Mesenchymal stem cell (in vitro differentiated cells and primary cell): ENCODE measurements at regions not wholly inside any gene's neighbourhood (a gene's known extent, or its start where the extent isn't known, plus 50 kb on each side); places are given as distances from the start of the nearest gene placed in this dataset.
"Not testable (repeated sequence)": the region's sequence is repeated elsewhere in the genome, so short reads cannot be mapped to it uniquely, and the experiment has no call there.

ENCODE experiments used
- DNase-seq: peaks from one replicate; pipeline ENCODE4 v3.0.0-alpha.2; 2013
- H2AFZ ChIP-seq: one replicate; pipeline ENCODE4 v1.6.1; 2013; ENCODE audit warnings: low read depth, mild to moderate bottlenecking, control low read depth, inconsistent platforms, low read length, moderate library complexity
- H2AK5ac ChIP-seq: 2 replicates; pipeline ENCODE4 v1.6.1; 2013; ENCODE audit warnings: low read length, moderate library complexity, mild to moderate bottlenecking, inconsistent platforms; ENCODE audit not compliant: severe bottlenecking
- H2BK120ac ChIP-seq: one replicate; pipeline ENCODE4 v1.6.1; 2013; ENCODE audit warnings: low read depth, mild to moderate bottlenecking, inconsistent platforms, low read length, moderate library complexity
- H2BK12ac ChIP-seq, 2 experiments: one replicate each; pipeline ENCODE4 v1.6.1; 2013; ENCODE audit warnings: inconsistent platforms in 2 of 2, low read length in 2 of 2, mild to moderate bottlenecking in 2 of 2, moderate library complexity in 2 of 2, control low read depth in 1 of 2
- H2BK15ac ChIP-seq: one replicate; pipeline ENCODE4 v1.6.1; 2013; ENCODE audit warnings: mild to moderate bottlenecking, low read depth, inconsistent platforms; ENCODE audit not compliant: poor library complexity, severe bottlenecking
- H2BK5ac ChIP-seq: 2 replicates; pipeline ENCODE4 v1.6.1; 2013; ENCODE audit warnings: low read depth, mild to moderate bottlenecking, low read length, control low read depth, inconsistent platforms; ENCODE audit not compliant: poor library complexity, severe bottlenecking
- H3K14ac ChIP-seq, 2 experiments: one replicate each; pipeline ENCODE4 v1.6.1; 2013; ENCODE audit warnings: inconsistent platforms in 2 of 2, low read length in 2 of 2, control low read depth in 1 of 2, mild to moderate bottlenecking in 1 of 2, moderate library complexity in 1 of 2
- H3K18ac ChIP-seq, 2 experiments: one replicate each; pipeline ENCODE4 v1.6.1; 2013; ENCODE audit warnings: inconsistent platforms in 2 of 2, low read length in 2 of 2, control low read depth in 1 of 2, low read depth in 1 of 2, mild to moderate bottlenecking in 1 of 2
- H3K23ac ChIP-seq, 2 experiments: one replicate each; pipeline ENCODE4 v1.6.1; 2013; ENCODE audit warnings: inconsistent platforms in 2 of 2, low read length in 2 of 2, mild to moderate bottlenecking in 2 of 2, moderate library complexity in 2 of 2, control low read depth in 1 of 2
- H3K27ac ChIP-seq: 2 replicates; pipeline ENCODE4 v1.5.1; 2013; ENCODE audit warnings: mild to moderate bottlenecking, moderate library complexity, low read length, control low read depth, inconsistent platforms; ENCODE audit not compliant: poor library complexity, severe bottlenecking
- H3K27me3 ChIP-seq, 2 experiments: 2 replicates each; pipeline versions ENCODE4 v1.6.1 to v1.7.0; 2013; ENCODE audit warnings: low read length in 2 of 2, mild to moderate bottlenecking in 2 of 2, moderate library complexity in 2 of 2, control low read depth in 1 of 2, inconsistent platforms in 1 of 2; ENCODE audit not compliant: control insufficient read depth in 1 of 2, insufficient read depth in 1 of 2
- H3K36me3 ChIP-seq, 2 experiments: 2 replicates each; pipeline versions ENCODE4 v1.6.1 to v1.7.0; 2013; ENCODE audit warnings: low read length in 2 of 2, control low read depth in 1 of 2, inconsistent platforms in 1 of 2, low read depth in 1 of 2, mild to moderate bottlenecking in 1 of 2; ENCODE audit not compliant: insufficient read depth in 2 of 2, control insufficient read depth in 1 of 2
- H3K4ac ChIP-seq, 2 experiments: one replicate each; pipeline ENCODE4 v1.6.1; 2013; ENCODE audit warnings: inconsistent platforms in 2 of 2, low read length in 2 of 2, mild to moderate bottlenecking in 2 of 2, moderate library complexity in 2 of 2, control low read depth in 1 of 2, low read depth in 1 of 2
- H3K4me1 ChIP-seq: 2 replicates; pipeline ENCODE4 v1.6.1; 2013; ENCODE audit warnings: low read depth, low read length, control low read depth; ENCODE audit not compliant: control insufficient read depth, insufficient read depth
- H3K4me2 ChIP-seq: 2 replicates; pipeline ENCODE4 v1.6.1; 2013; ENCODE audit warnings: low read length, mild to moderate bottlenecking, inconsistent platforms; ENCODE audit not compliant: poor library complexity, severe bottlenecking
- H3K4me3 ChIP-seq, 2 experiments: 2 replicates each; pipeline versions ENCODE4 v1.5.1 to v1.7.0; 2013; ENCODE audit warnings: low read length in 2 of 2, mild to moderate bottlenecking in 2 of 2, control low read depth in 1 of 2, low read depth in 1 of 2; ENCODE audit not compliant: insufficient read depth in 1 of 2
- H3K79me1 ChIP-seq: replicated peaks from 2 replicates; pipeline ENCODE4 v1.6.1; 2013; ENCODE audit warnings: mild to moderate bottlenecking, control low read depth, low read length, inconsistent platforms; ENCODE audit not compliant: poor library complexity, severe bottlenecking
- H3K9ac ChIP-seq: 2 replicates; pipeline ENCODE4 v1.7.0; 2013; ENCODE audit warnings: mild to moderate bottlenecking, low read length, moderate library complexity
- H3K9me3 ChIP-seq: 2 replicates; pipeline ENCODE4 v1.7.0; 2013; ENCODE audit warnings: mild to moderate bottlenecking, low read length; ENCODE audit not compliant: control insufficient read depth
- H4K8ac ChIP-seq: one replicate; pipeline ENCODE4 v1.6.1; 2013; ENCODE audit warnings: inconsistent platforms, mild to moderate bottlenecking, low read length, moderate library complexity
- H4K91ac ChIP-seq: one replicate; pipeline ENCODE4 v1.6.1; 2013; ENCODE audit warnings: mild to moderate bottlenecking, low read length, inconsistent platforms
- WGBS: methylation state at CpG from one replicate; pipeline ENCODE4 v1.1.7; 2013; ENCODE audit warnings: mixed read lengths; 5-methylcytosine and 5-hydroxymethylcytosine counted together

GRCh38 chr12:114800566-114800965 is 116.6 kb upstream of the TBX3 start:
- H2AFZ ChIP-seq, H2BK15ac ChIP-seq, H3K36me3 ChIP-seq, H3K14ac ChIP-seq, H2BK5ac ChIP-seq, H4K91ac ChIP-seq, H3K4me2 ChIP-seq, H3K9ac ChIP-seq, H4K8ac ChIP-seq, H3K79me1 ChIP-seq, H2AK5ac ChIP-seq, H3K27ac ChIP-seq, H3K27me3 ChIP-seq, H3K4me3 ChIP-seq, H3K4ac ChIP-seq, H3K9me3 ChIP-seq, H2BK12ac ChIP-seq, H3K23ac ChIP-seq, H2BK120ac ChIP-seq, H3K4me1 ChIP-seq: not testable (repeated sequence)
- WGBS, result 62% methylated on average over 6 of the region's 8 CpGs
- DNase-seq, result peak; percentile 57
- peak overlapping the region in 1 of 2 experiments; percentile 63 for H3K18ac ChIP-seq

GRCh38 chr12:114799574-114800487 is 115.9 kb upstream of the TBX3 start:
- H3K4ac ChIP-seq, result no peak overlapping the region
- H3K27ac ChIP-seq, result no peak overlapping the region
- H2BK12ac ChIP-seq, result peak overlapping the region; percentile 31 to 91
- H3K79me1 ChIP-seq, result no peaks in the 10 kb centered on the region
- no peak overlapping the region for H2BK5ac ChIP-seq
- H2AFZ ChIP-seq, result no peak overlapping the region
- WGBS, result 68% methylated on average over 15 of the region's 16 CpGs
- no peak overlapping the region for H3K4me3 ChIP-seq
- peak overlapping the region; percentile 1 for H2BK120ac ChIP-seq
- H3K9me3 ChIP-seq, result no peaks in the 10 kb centered on the region
- no peak overlapping the region for H2BK15ac ChIP-seq
- DNase-seq, result peak; percentile 51
- H2AK5ac ChIP-seq, result no peak overlapping the region
- no peaks in the 10 kb centered on the region for H3K36me3 ChIP-seq
- no peak overlapping the region for H3K14ac ChIP-seq
- H3K4me2 ChIP-seq, result no peak overlapping the region
- H3K27me3 ChIP-seq, result no peaks in the 10 kb centered on the region
- H3K23ac ChIP-seq, result no peak overlapping the region
- H3K18ac ChIP-seq, result peak overlapping the region; percentile 26 to 63
- H3K4me1 ChIP-seq, result no peaks in the 10 kb centered on the region
- H3K9ac ChIP-seq, result no peak overlapping the region
- peak overlapping the region; percentile 36 for H4K91ac ChIP-seq
- peak overlapping the region; percentile 29 for H4K8ac ChIP-seq

- 83% methylated on average over 8 of the region's 8 CpGs for WGBS
- no peak overlapping the region for H2BK15ac ChIP-seq
- H3K27me3 ChIP-seq, result no peaks in the 10 kb centered on the region
Observed at GRCh38 chr12:114794049-114794558, 110.1 kb upstream of the TBX3 start.

DNA sequence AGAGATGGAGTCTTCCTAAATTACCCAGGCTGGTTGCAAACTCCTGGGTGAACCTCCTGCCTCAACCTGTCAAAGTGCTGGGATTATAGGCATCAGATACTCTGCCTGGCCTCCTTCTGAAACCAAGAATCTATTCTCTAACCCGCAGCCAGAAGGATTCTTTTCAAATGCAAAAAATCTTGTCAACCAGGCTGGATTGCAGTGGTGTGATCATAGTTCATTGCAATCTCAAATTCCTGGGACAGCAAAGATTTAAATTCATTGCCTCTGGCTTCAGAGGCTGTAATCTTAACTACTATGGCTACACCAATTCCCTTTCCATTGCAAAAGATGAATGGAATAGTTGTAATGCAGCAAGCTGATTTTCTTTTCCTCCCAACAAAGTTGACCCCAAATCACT is 106.3 kb upstream of the TBX3 start:
- no peak overlapping the region for H2BK12ac ChIP-seq
- no peak overlapping the region for H3K9ac ChIP-seq
- H2AK5ac ChIP-seq, result no peak overlapping the region
- no peak overlapping the region for H3K4me2 ChIP-seq
- H3K18ac ChIP-seq, result no peak overlapping the region
- no peak for DNase-seq
- H4K8ac ChIP-seq, result no peak overlapping the region
- H2BK120ac ChIP-seq, result no peak overlapping the region
- no peak overlapping the region for H2BK15ac ChIP-seq
- H3K9me3 ChIP-seq, result no peaks in the 10 kb centered on the region
- H3K4me1 ChIP-seq, result no peaks in the 10 kb centered on the region
- WGBS, result no CpG with 5 or more reads among the region's 1 CpG
- no peak overlapping the region for H3K27ac ChIP-seq
- H3K36me3 ChIP-seq, result no peaks in the 10 kb centered on the region
- no peak overlapping the region for H3K4me3 ChIP-seq
- H3K23ac ChIP-seq, result no peak overlapping the region
- no peaks in the 10 kb centered on the region for H3K27me3 ChIP-seq
- H4K91ac ChIP-seq, result no peak overlapping the region
- no peak overlapping the region for H2BK5ac ChIP-seq
- H3K14ac ChIP-seq, result no peak overlapping the region
- no peaks in the 10 kb centered on the region for H3K79me1 ChIP-seq
- no peak overlapping the region for H2AFZ ChIP-seq
- no peak overlapping the region for H3K4ac ChIP-seq

More at GRCh38 chr12:114794049-114794558, 110.1 kb upstream of the TBX3 start:
- Histone ChIP-seq H3K14ac (no peak overlapping the region), H2BK12ac (peak overlapping the region in 1 of 2 experiments; percentile 6), H3K36me3 (no peaks in the 10 kb centered on the region), H3K9me3 (no peaks in the 10 kb centered on the region), H3K23ac (no peak overlapping the region), H3K4me2 (no peak overlapping the region), H3K4me1 (no peaks in the 10 kb centered on the region), H2BK5ac (no peak overlapping the region), H4K91ac (no peak overlapping the region), H3K18ac (no peak overlapping the region), H4K8ac (no peak overlapping the region), H3K4ac (no peak overlapping the region), H2BK120ac (no peak overlapping the region), H3K4me3 (no peak overlapping the region), H2AFZ (no peak overlapping the region), H3K9ac (no peak overlapping the region), H2AK5ac (no peak overlapping the region), H3K27ac (no peak overlapping the region), H3K79me1 (no peaks in the 10 kb centered on the region)
- DNase-seq, result no peak
